ENCODE measurements at regions not wholly inside any gene's neighbourhood (a gene's known extent, or its start where the extent isn't known, plus 50 kb on each side); places are given as distances from the start of the nearest gene placed in this dataset.

- no peak for TF ChIP-seq CTCF (IDR thresholded peaks at IDR 0.05; ENCODE audit: poor library complexity, severe bottlenecking)
- TF ChIP-seq TAF1 (IDR thresholded peaks at IDR 0.05; ENCODE audit: low read depth) = no peak
- no peak for TF ChIP-seq REST (IDR thresholded peaks at IDR 0.05; ENCODE audit: borderline replicate concordance)
- TF ChIP-seq EZH2 (IDR thresholded peaks at IDR 0.05; ENCODE audit: borderline replicate concordance, insufficient read depth, low read length, poor library complexity, severe bottlenecking) = no peak
Observed at GRCh38 chr15:62658498-62658897, 384.0 kb upstream of the TPM1 start.
